ENCODE measurements at regions not wholly inside any gene's neighbourhood (a gene's known extent, or its start where the extent isn't known, plus 50 kb on each side); places are given as distances from the start of the nearest gene placed in this dataset.

DNA sequence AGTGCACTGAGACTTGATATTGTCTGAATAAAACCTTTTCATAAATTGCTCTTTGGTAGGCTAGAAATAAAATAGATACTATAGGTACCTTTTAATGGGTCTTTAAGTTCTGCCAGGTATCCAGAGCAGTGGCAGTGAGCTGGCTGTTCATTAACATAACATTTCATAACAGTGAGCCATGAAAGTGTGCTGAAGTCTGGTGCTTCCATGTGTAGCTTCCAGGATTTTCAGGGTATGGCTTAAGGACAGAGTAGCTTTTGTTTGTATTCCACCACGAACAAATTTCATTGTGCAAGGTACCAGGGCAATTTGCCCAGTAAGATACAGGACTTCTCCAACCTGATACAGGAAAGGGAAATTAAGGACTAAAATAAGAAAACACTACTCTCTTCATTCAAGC is 124.7 kb upstream of the NANOGP8 start:
- no peaks in the 10 kb centered on the region for H3K36me3 ChIP-seq
- 50 to 55% methylated on average over 1 of the region's 1 CpG for WGBS, 2 donors
- TF ChIP-seq EP300 (IDR thresholded peaks at IDR 0.05) (no peak), POLR2A (IDR thresholded peaks at IDR 0.05) (no peak)
- TF ChIP-seq, protein P1, sequence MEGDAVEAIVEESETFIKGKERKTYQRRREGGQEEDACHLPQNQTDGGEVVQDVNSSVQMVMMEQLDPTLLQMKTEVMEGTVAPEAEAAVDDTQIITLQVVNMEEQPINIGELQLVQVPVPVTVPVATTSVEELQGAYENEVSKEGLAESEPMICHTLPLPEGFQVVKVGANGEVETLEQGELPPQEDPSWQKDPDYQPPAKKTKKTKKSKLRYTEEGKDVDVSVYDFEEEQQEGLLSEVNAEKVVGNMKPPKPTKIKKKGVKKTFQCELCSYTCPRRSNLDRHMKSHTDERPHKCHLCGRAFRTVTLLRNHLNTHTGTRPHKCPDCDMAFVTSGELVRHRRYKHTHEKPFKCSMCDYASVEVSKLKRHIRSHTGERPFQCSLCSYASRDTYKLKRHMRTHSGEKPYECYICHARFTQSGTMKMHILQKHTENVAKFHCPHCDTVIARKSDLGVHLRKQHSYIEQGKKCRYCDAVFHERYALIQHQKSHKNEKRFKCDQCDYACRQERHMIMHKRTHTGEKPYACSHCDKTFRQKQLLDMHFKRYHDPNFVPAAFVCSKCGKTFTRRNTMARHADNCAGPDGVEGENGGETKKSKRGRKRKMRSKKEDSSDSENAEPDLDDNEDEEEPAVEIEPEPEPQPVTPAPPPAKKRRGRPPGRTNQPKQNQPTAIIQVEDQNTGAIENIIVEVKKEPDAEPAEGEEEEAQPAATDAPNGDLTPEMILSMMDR (IDR thresholded peaks at IDR 0.05): no peak

DNA sequence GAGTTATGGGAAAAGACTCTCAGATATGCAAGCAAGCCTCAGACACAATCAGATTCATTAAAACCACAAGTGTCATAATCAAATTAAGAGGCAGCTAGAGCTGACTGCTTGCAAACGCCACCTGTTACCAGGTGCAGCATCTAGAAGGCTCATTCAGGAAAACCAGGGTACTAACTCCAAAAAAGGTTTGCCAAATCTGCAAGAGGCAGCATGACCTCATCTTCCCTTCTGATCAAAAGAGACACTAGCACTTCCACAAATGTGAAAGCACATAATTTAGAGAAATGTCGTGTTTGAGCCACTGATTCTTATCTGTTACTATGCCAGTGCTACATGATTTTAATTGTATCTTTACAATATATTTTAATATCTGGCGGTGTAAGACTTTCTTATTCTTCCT is 123.3 kb upstream of the NANOGP8 start:
- Histone ChIP-seq H3K4me1 (no peaks in the 10 kb centered on the region), H3K36me3 (no peaks in the 10 kb centered on the region), H3K27me3 (no peaks in the 10 kb centered on the region), H3K9me3 (no peaks in the 10 kb centered on the region), H3K4me3 (no peak overlapping the region), H3K27ac (no peak overlapping the region)
- 79 to 80% methylated on average over 3 of the region's 3 CpGs for whole genome bisulfite sequencing, 2 donors
- DNase-seq (ENCODE audit: low spot score in 2 of 2): no peak
- TF ChIP-seq, protein P1 (IDR thresholded peaks at IDR 0.05): no peak
- TF ChIP-seq POLR2A (IDR thresholded peaks at IDR 0.05) (no peak), EP300 (IDR thresholded peaks at IDR 0.05) (no peak)

More for the DNA sequence above, 124.7 kb upstream of the NANOGP8 start:
- no peak for DNase-seq (ENCODE audit: low spot score in 2 of 2)
- Histone ChIP-seq H3K9me3 (no peaks in the 10 kb centered on the region), H3K27me3 (no peaks in the 10 kb centered on the region), H3K27ac (no peak overlapping the region), H3K4me3 (no peak overlapping the region), H3K4me1 (no peaks in the 10 kb centered on the region)

DNA sequence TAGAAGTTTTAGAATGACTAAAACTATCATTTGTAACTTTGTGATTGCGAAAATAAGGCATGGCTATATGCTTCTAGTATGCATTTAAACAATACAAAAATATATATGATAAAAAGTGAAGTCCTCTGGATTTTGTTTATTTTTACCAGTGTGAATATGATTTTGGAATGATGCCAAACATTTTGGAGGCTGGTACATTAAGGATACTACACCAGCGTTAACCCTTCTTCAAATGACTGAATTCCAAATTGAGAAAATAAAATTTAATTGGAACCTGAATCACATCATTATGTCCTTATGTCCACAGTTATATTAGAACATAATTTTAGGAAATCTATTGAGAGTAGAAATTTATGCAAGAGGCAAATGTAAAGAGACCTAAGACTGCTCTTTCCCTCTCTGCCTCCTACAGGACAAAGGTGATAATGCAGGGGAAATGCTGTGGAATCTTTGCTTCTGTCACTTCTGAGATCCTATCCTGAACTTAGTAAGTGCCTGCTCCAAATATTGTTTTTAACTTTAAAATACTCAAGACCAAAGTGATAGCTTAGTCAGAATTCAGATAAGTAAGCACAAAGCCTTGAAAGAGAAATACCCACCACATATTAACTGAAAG is 121.1 kb upstream of the NANOGP8 start:
- TF ChIP-seq POLR2A (IDR thresholded peaks at IDR 0.05): no peak
- TF ChIP-seq, protein P1 (IDR thresholded peaks at IDR 0.05): no peak
- TF ChIP-seq EP300 (IDR thresholded peaks at IDR 0.05): no peak
- Histone ChIP-seq H3K4me3 (no peak overlapping the region), H3K36me3 (no peaks in the 10 kb centered on the region), H3K9me3 (no peaks in the 10 kb centered on the region), H3K27me3 (no peaks in the 10 kb centered on the region), H3K4me1 (no peaks in the 10 kb centered on the region), H3K27ac (no peak overlapping the region)
- DNase-seq (ENCODE audit: low spot score in 2 of 2): no peak
- 91 to 92% methylated on average over 2 of the region's 2 CpGs for WGBS, 2 donors

DNA sequence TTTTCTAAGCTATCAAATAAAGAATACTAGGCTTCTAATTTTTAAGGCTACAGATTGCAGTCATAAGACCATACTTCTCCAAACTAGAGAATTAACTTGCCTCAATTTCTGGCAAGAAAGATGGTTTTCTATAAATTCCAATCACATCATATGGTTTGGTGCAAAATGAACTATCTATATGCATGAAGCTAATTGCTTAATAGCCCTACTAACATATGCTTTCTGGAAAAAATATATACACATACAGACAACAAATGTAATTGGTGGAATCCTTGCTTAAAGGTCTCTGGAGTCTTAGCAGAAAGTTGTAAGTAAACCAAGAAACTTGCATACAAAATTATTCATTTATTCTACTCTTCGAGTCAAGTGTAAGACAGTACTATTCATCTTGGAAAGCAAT is 113.1 kb upstream of the NANOGP8 start:
- Histone ChIP-seq H3K4me3 (no peak overlapping the region), H3K27ac (no peak overlapping the region), H3K27me3 (no peaks in the 10 kb centered on the region), H3K36me3 (no peaks in the 10 kb centered on the region), H3K9me3 (no peaks in the 10 kb centered on the region), H3K4me1 (no peaks in the 10 kb centered on the region)
- no peak for DNase-seq (ENCODE audit: low spot score in 2 of 2)
- WGBS, 2 donors: 82 to 86% methylated on average over 1 of the region's 1 CpG
- TF ChIP-seq, protein P1 (IDR thresholded peaks at IDR 0.05): no peak
- no peak for TF ChIP-seq EP300 (IDR thresholded peaks at IDR 0.05)

DNA sequence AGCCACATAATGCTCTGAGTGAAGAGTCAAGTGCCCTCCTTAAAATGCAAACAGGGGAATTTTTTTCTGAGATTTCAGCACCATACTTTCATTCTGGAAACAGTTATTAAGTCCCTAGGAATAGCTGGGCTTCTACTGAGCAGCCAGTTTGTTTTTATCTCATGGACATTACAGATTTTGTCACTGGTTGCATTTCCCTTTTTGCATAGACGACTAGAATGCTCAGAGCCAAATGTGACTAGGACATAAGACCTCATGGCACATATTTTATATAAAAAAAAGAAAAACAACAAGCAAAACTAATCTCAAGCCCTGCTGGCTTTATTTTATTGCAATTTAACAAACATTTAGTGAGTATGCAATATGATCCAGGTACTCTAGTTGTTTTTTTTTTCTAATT is 112.7 kb upstream of the NANOGP8 start:
- TF ChIP-seq EP300 (IDR thresholded peaks at IDR 0.05) (no peak), POLR2A (IDR thresholded peaks at IDR 0.05) (no peak)
- TF ChIP-seq, protein P1 (IDR thresholded peaks at IDR 0.05): no peak
- WGBS, 2 donors: 48 to 65% methylated on average over 1 of the region's 1 CpG

More for the DNA sequence above, 112.7 kb upstream of the NANOGP8 start:
- no peaks in the 10 kb centered on the region for H3K36me3 ChIP-seq
- no peaks in the 10 kb centered on the region for H3K4me1 ChIP-seq
- no peaks in the 10 kb centered on the region for H3K27me3 ChIP-seq
- no peaks in the 10 kb centered on the region for H3K9me3 ChIP-seq
- no peak overlapping the region for H3K27ac ChIP-seq
- DNase-seq (ENCODE audit: low spot score in 2 of 2): no peak
- no peak overlapping the region for H3K4me3 ChIP-seq
